ENCODE measurements at regions not wholly inside any gene's neighbourhood (a gene's known extent, or its start where the extent isn't known, plus 50 kb on each side); places are given as distances from the start of the nearest gene placed in this dataset.

GRCh38 chr5:133801955-133802751 lies 166.3 kb downstream of the C5orf15 start:
- Histone ChIP-seq H3K27ac (no peak overlapping the region), H3K4me3 (no peak overlapping the region), H3K4me1 (no peaks in the 10 kb centered on the region), H3K9me3 (no peaks in the 10 kb centered on the region), H3K27me3 (no peaks in the 10 kb centered on the region), H3K36me3 (no peaks in the 10 kb centered on the region)
- TF ChIP-seq, protein P1, sequence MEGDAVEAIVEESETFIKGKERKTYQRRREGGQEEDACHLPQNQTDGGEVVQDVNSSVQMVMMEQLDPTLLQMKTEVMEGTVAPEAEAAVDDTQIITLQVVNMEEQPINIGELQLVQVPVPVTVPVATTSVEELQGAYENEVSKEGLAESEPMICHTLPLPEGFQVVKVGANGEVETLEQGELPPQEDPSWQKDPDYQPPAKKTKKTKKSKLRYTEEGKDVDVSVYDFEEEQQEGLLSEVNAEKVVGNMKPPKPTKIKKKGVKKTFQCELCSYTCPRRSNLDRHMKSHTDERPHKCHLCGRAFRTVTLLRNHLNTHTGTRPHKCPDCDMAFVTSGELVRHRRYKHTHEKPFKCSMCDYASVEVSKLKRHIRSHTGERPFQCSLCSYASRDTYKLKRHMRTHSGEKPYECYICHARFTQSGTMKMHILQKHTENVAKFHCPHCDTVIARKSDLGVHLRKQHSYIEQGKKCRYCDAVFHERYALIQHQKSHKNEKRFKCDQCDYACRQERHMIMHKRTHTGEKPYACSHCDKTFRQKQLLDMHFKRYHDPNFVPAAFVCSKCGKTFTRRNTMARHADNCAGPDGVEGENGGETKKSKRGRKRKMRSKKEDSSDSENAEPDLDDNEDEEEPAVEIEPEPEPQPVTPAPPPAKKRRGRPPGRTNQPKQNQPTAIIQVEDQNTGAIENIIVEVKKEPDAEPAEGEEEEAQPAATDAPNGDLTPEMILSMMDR (IDR thresholded peaks at IDR 0.05), result no peak
- peak; percentile 63 for DNase-seq (ENCODE audit: low spot score)

DNA sequence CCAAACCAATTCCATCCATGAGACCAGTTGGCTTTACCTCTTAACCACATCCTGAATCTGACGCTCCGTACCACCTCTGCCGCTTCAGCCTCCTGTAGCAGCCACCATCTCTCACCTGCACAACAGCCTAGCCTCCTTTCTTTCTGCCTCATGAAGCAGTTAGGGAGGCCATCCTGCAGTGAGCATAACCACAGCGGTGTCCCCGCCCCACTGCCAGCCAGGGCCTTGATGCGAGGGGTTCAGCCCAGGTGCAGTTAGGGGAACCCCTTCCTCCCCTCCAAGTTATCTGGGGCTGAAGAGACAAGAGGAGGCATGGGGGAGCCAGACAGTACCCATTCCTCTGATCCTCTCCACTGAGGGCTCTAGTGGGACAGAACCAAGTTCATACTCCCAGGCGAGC lies 167.0 kb downstream of the C5orf15 start:
- no peaks in the 10 kb centered on the region for H3K9me3 ChIP-seq
- no peak overlapping the region for H3K27ac ChIP-seq
- H3K4me1 ChIP-seq, result no peaks in the 10 kb centered on the region
- no peaks in the 10 kb centered on the region for H3K27me3 ChIP-seq
- no peaks in the 10 kb centered on the region for H3K36me3 ChIP-seq
- TF ChIP-seq, protein P1 (IDR thresholded peaks at IDR 0.05), result no peak
- no peak for DNase-seq (ENCODE audit: low spot score)
- H3K4me3 ChIP-seq, result no peak overlapping the region

DNA sequence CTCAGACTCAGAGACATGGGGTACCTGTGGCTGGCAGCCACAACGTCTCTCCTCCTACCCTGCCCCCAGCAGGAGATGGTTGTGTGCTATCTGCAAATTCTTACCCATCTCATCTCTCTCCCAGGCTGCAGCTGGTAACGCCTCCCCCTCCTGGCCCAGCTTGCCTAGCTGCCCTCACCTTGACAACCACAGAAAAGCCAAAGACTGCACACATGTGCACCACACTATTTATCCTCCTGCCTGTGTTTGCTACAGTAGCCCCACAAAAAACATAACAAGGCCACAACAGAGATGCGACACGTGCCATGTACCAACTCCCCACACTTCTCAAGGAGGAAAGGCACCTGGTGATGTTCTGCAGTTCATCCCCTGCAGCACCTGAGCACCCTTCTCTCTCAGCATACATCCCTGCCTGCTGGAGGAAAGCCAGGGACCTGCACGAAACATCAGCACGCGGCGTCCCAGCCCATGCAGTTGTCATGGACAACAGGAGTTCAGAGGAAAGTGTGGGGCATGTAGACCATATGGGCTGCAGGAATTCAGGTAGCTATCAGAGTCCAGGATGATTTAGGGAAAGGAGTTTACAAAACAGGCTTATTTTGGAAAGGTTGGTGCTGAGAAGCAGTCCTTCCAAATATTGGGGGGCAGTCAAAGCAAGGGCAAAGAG lies 168.7 kb downstream of the C5orf15 start:
- no peaks in the 10 kb centered on the region for H3K27me3 ChIP-seq
- H3K36me3 ChIP-seq, result no peaks in the 10 kb centered on the region
- no peak for DNase-seq (ENCODE audit: low spot score)
- H3K9me3 ChIP-seq, result no peaks in the 10 kb centered on the region
- no peak overlapping the region for H3K4me3 ChIP-seq
- no peaks in the 10 kb centered on the region for H3K4me1 ChIP-seq
- TF ChIP-seq, protein P1 (IDR thresholded peaks at IDR 0.05), result no peak
- no peak overlapping the region for H3K27ac ChIP-seq

- no peaks in the 10 kb centered on the region for H3K9me3 ChIP-seq
- TF ChIP-seq, protein P1 (IDR thresholded peaks at IDR 0.05), result no peak
- H3K27me3 ChIP-seq, result no peaks in the 10 kb centered on the region
- H3K4me3 ChIP-seq, result no peak overlapping the region
- no peak overlapping the region for H3K27ac ChIP-seq
- no peaks in the 10 kb centered on the region for H3K36me3 ChIP-seq
- H3K4me1 ChIP-seq, result no peaks in the 10 kb centered on the region
- DNase-seq (ENCODE audit: low spot score), result no peak
These were observed 171.3 kb downstream of the C5orf15 start for GRCh38 chr5:133797167-133797566.

DNA sequence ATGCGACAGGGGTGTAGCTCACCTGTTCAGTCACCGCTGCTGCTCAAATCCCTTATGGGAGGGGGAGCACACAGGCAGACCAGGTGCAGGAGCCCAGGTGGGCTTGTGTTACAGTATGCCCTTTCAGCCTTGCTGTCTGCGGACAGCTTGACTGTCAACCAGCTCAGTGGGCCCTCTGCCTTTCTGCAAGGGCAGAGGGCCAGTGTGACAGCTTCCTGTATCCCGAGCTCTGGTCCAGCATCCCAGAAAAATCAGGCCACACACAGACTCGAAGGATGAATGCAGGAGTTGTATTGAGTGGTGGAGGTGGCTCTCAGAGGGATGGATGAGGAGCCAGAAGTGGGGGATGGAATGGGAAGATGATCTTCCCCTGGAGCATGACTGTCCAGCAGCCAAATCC lies 172.2 kb downstream of the C5orf15 start:
- H3K27ac ChIP-seq, result no peak overlapping the region
- no peaks in the 10 kb centered on the region for H3K4me1 ChIP-seq
- no peaks in the 10 kb centered on the region for H3K36me3 ChIP-seq
- no peaks in the 10 kb centered on the region for H3K9me3 ChIP-seq
- TF ChIP-seq, protein P1 (IDR thresholded peaks at IDR 0.05), result no peak
- H3K4me3 ChIP-seq, result no peak overlapping the region
- DNase-seq (ENCODE audit: low spot score), result no peak
- no peaks in the 10 kb centered on the region for H3K27me3 ChIP-seq

Measured in right atrium auricular region (tissue), 2 donors.